ENCODE measurements at regions not wholly inside any gene's neighbourhood (a gene's known extent, or its start where the extent isn't known, plus 50 kb on each side); places are given as distances from the start of the nearest gene placed in this dataset.

- TF ChIP-seq CTCF (IDR thresholded peaks at IDR 0.05; ENCODE audit: low read depth, low read length), result no peak
- DNase-seq (ENCODE audit: low read depth, low spot score), result no peak
- in situ Hi-C loops (cut with HindIII; ENCODE audit: low sequenced_read_pairs), result no loop called here
- H3K4me3 ChIP-seq (ENCODE audit: low read depth, low read length), result no peak overlapping the region
Observed at GRCh38 chr12:65642061-65642661, 182.1 kb upstream of the HMGA2 start.

- DNase-seq (ENCODE audit: low read depth, low spot score), result no peak
- in situ Hi-C loops (cut with HindIII; ENCODE audit: low sequenced_read_pairs), result no loop called here
- H3K4me3 ChIP-seq (ENCODE audit: low read depth, low read length), result no peak overlapping the region
- no peak for TF ChIP-seq CTCF (IDR thresholded peaks at IDR 0.05; ENCODE audit: low read depth, low read length)
Observed at GRCh38 chr12:65643171-65643570, 181.1 kb upstream of the HMGA2 start.

- in situ Hi-C loops (cut with HindIII; ENCODE audit: low sequenced_read_pairs), result no loop called here
- no peak for TF ChIP-seq CTCF (IDR thresholded peaks at IDR 0.05; ENCODE audit: low read depth, low read length)
- no peak overlapping the region for H3K4me3 ChIP-seq (ENCODE audit: low read depth, low read length)
- DNase-seq (ENCODE audit: low read depth, low spot score), result no peak
Observed at GRCh38 chr12:65643595-65644386, 180.5 kb upstream of the HMGA2 start.

- in situ Hi-C loops (cut with HindIII; ENCODE audit: low sequenced_read_pairs), result no loop called here
- no peak for TF ChIP-seq CTCF (IDR thresholded peaks at IDR 0.05; ENCODE audit: low read depth, low read length)
- no peak overlapping the region for H3K4me3 ChIP-seq (ENCODE audit: low read depth, low read length)
- no peak for DNase-seq (ENCODE audit: low read depth, low spot score)
Observed at GRCh38 chr12:65646127-65646643, 178.1 kb upstream of the HMGA2 start.

GRCh38 chr12:65647074-65647473, 177.2 kb upstream of the HMGA2 start:
- TF ChIP-seq CTCF (IDR thresholded peaks at IDR 0.05; ENCODE audit: low read depth, low read length), result no peak
- no peak overlapping the region for H3K4me3 ChIP-seq (ENCODE audit: low read depth, low read length)
- in situ Hi-C loops (cut with HindIII; ENCODE audit: low sequenced_read_pairs), result no loop called here
- no peak for DNase-seq (ENCODE audit: low read depth, low spot score)

- in situ Hi-C loops (cut with HindIII; ENCODE audit: low sequenced_read_pairs), result no loop called here
- no peak for DNase-seq (ENCODE audit: low read depth, low spot score)
- TF ChIP-seq CTCF (IDR thresholded peaks at IDR 0.05; ENCODE audit: low read depth, low read length), result no peak
- H3K4me3 ChIP-seq (ENCODE audit: low read depth, low read length), result no peak overlapping the region
Observed at GRCh38 chr12:65648461-65648860, 175.8 kb upstream of the HMGA2 start.
